ENCODE measurements at regions not wholly inside any gene's neighbourhood (a gene's known extent, or its start where the extent isn't known, plus 50 kb on each side); places are given as distances from the start of the nearest gene placed in this dataset.
A peak's percentile ranks its signal among the peaks of the same experiment; 100 is the strongest.

- Histone ChIP-seq H3K27ac (peak overlapping the region in 3 of 10 donors; percentile 66 to 70 (median 70)), H3K27me3 (no peaks in the 10 kb centered on the region), H3K4me1 (peaks cover 0 to 25% (median 11%) of the 10 kb centered on the region in 9 donors), H3K36me3 (no peaks in the 10 kb centered on the region), H3K9me3 (no peaks in the 10 kb centered on the region), H3K4me3 (peak overlapping the region in 4 of 10 donors; percentile 9 to 43 (median 36))
- DNase-seq, result no peak
- TF ChIP-seq CTCF (IDR thresholded peaks at IDR 0.05), result no peak
- 96 to 100% methylated on average over 1 of the region's 1 CpG for WGBS, 2 donors
- no peak for ATAC-seq
- intact Hi-C loops (cut with DNase I), result no loop called here
Observed at GRCh38 chr10:44166441-44166840, 218.5 kb downstream of the CXCL12 start.

- peak overlapping the region in 7 of 10 donors; percentile 28 to 67 (median 63) for H3K27ac ChIP-seq
- no peak overlapping the region for H3K4me3 ChIP-seq
- ATAC-seq (peak; percentile 63 to 98 (median 84)), DNase-seq (peak in 1 of 2 donors; percentile 44)
- 60 to 61% methylated on average over 3 of the region's 3 CpGs for WGBS, 2 donors
- peaks cover 0 to 33% (median 19%) of the 10 kb centered on the region in 9 donors for H3K4me1 ChIP-seq
- no peaks in the 10 kb centered on the region for H3K27me3 ChIP-seq
- no peak for TF ChIP-seq CTCF (IDR thresholded peaks at IDR 0.05)
- H3K9me3 ChIP-seq, result no peaks in the 10 kb centered on the region
- intact Hi-C loops (cut with DNase I), result no loop called here
- H3K36me3 ChIP-seq, result no peaks in the 10 kb centered on the region
Observed at GRCh38 chr10:44164251-44164956, 220.5 kb downstream of the CXCL12 start.

- intact Hi-C loops (cut with DNase I), result no loop called here
- peaks cover 0 to 28% (median 15%) of the 10 kb centered on the region in 9 donors for H3K4me1 ChIP-seq
- no peaks in the 10 kb centered on the region for H3K27me3 ChIP-seq
- H3K9me3 ChIP-seq, result peaks cover 0 to 20% (median 9%) of the 10 kb centered on the region in 11 donors
- no peak for TF ChIP-seq CTCF (IDR thresholded peaks at IDR 0.05)
- no peak for ATAC-seq
- H3K27ac ChIP-seq, result peak overlapping the region in 7 of 10 donors; percentile 1 to 65 (median 51)
- no peaks in the 10 kb centered on the region for H3K36me3 ChIP-seq
- no peak for DNase-seq
- no peak overlapping the region for H3K4me3 ChIP-seq
Observed at GRCh38 chr10:44161184-44161583, 223.7 kb downstream of the CXCL12 start.

- Histone ChIP-seq H3K9me3 (peaks cover 0 to 20% (median 9%) of the 10 kb centered on the region in 11 donors), H3K36me3 (no peaks in the 10 kb centered on the region), H3K4me1 (peaks cover 0 to 25% (median 15%) of the 10 kb centered on the region in 9 donors), H3K27me3 (no peaks in the 10 kb centered on the region), H3K4me3 (no peak overlapping the region), H3K27ac (no peak overlapping the region)
- intact Hi-C loops (cut with DNase I), result no loop called here
- TF ChIP-seq CTCF (IDR thresholded peaks at IDR 0.05), result no peak
- no peak for ATAC-seq
- DNase-seq, result no peak
- 99 to 100% methylated on average over 1 of the region's 1 CpG for WGBS, 2 donors
Observed at GRCh38 chr10:44157574-44157973, 227.3 kb downstream of the CXCL12 start.

All from heart right ventricle (tissue), 16 donors.